ENCODE measurements at regions not wholly inside any gene's neighbourhood (a gene's known extent, or its start where the extent isn't known, plus 50 kb on each side); places are given as distances from the start of the nearest gene placed in this dataset.

- Histone ChIP-seq H3K79me2 (ENCODE audit: insufficient read depth, low read length) (no peaks in the 10 kb centered on the region), H3K4me1 (ENCODE audit: control insufficient read depth in 1 of 2, insufficient read depth in 2 of 2, low read length in 2 of 2) (no peaks in the 10 kb centered on the region), H2AFZ (ENCODE audit: low read depth, low read length, poor library complexity, severe bottlenecking) (no peak overlapping the region), H3K9me3 (ENCODE audit: control insufficient read depth in 1 of 2, insufficient read depth in 1 of 2, low read depth in 1 of 2, low read length in 2 of 2) (no peaks in the 10 kb centered on the region), H3K9ac (ENCODE audit: low read length) (no peak overlapping the region), H3K9me2 (ENCODE audit: insufficient read depth) (no peaks in the 10 kb centered on the region), H3K36me3 (ENCODE audit: control insufficient read depth in 1 of 2, insufficient read depth in 2 of 2, low read length in 2 of 2) (no peaks in the 10 kb centered on the region), H4K20me1 (ENCODE audit: insufficient read depth) (no peaks in the 10 kb centered on the region), H3K27ac (ENCODE audit: low read depth, low read length) (no peak overlapping the region), H3K4me3 (replicated peaks in 1 of 2; ENCODE audit: low read depth in 1 of 2, low read length in 2 of 2) (no peak overlapping the region), H3K4me2 (ENCODE audit: low read length) (no peak overlapping the region), H3K27me3 (ENCODE audit: insufficient read depth, low read length) (no peaks in the 10 kb centered on the region)
- no peak for DNase-seq (ENCODE audit: low read depth, low spot score)
- ChIA-PET CTCF (no interaction called here), POLR2A (no interaction called here), RAD21 (ENCODE audit: low non-redundant PET in 1 of 2, low total read pairs in 2 of 2, uncharacterized antibody in 2 of 2, unreplicated experiment in 2 of 2) (no interaction called here)
- ATAC-seq = no peak
- intact Hi-C loops (cut with micrococcal nuclease) = no loop called here
- TF ChIP-seq POLR2A (IDR thresholded peaks at IDR 0.05; ENCODE audit: borderline replicate concordance, extremely low read depth, insufficient read depth, insufficient read length) (no peak), RAD21 (IDR thresholded peaks at IDR 0.05; ENCODE audit: low read depth) (no peak), ZFX (IDR thresholded peaks at IDR 0.05) (no peak), EGR1 (IDR thresholded peaks at IDR 0.05; ENCODE audit: low read depth) (no peak), POLR2AphosphoS5 (IDR thresholded peaks at IDR 0.05; ENCODE audit: low read depth, low read length) (no peak)
- TF ChIP-seq, protein P1, sequence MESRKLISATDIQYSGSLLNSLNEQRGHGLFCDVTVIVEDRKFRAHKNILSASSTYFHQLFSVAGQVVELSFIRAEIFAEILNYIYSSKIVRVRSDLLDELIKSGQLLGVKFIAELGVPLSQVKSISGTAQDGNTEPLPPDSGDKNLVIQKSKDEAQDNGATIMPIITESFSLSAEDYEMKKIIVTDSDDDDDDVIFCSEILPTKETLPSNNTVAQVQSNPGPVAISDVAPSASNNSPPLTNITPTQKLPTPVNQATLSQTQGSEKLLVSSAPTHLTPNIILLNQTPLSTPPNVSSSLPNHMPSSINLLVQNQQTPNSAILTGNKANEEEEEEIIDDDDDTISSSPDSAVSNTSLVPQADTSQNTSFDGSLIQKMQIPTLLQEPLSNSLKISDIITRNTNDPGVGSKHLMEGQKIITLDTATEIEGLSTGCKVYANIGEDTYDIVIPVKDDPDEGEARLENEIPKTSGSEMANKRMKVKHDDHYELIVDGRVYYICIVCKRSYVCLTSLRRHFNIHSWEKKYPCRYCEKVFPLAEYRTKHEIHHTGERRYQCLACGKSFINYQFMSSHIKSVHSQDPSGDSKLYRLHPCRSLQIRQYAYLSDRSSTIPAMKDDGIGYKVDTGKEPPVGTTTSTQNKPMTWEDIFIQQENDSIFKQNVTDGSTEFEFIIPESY (IDR thresholded peaks at IDR 0.05; ENCODE audit: extremely low read depth, insufficient replicate concordance, low read length) = no peak
- BruUV-seq (replicated peaks) = no TSS peak
Measured at GRCh38 chr5:106205916-106206571, 1464.7 kb downstream of the EFNA5 start.

DNA sequence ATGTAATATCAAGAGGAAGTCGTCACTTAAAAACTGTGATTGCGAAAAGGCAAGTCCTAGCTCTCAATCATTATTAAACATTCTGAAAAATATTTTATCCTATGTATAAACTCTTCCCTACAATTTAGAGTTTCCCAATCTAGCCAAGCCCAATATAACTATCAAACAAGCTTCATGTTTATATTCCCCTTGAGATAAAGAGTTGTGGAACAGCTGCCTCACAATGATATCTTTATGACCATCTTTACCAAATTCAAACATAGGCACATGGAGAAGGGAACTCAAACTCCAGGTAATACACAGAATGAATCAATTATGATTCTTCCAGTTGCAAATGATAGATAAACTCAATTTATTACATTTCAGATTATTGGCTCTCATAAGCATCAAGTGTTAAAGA lies 1468.7 kb downstream of the EFNA5 start:
- TF ChIP-seq EGR1 (IDR thresholded peaks at IDR 0.05; ENCODE audit: low read depth) (no peak), SRF (IDR thresholded peaks at IDR 0.05; ENCODE audit: low read depth) (no peak), ELF1 (IDR thresholded peaks at IDR 0.05; ENCODE audit: borderline replicate concordance, low read depth) (no peak), EZH2phosphoT487 (IDR thresholded peaks at IDR 0.05; ENCODE audit: borderline replicate concordance) (no peak)
- Histone ChIP-seq H3K27me3 (ENCODE audit: insufficient read depth, low read length) (no peaks in the 10 kb centered on the region), H3K27ac (ENCODE audit: low read depth, low read length) (no peak overlapping the region), H3K9me3 (ENCODE audit: control insufficient read depth in 1 of 2, insufficient read depth in 1 of 2, low read depth in 1 of 2, low read length in 2 of 2) (no peaks in the 10 kb centered on the region), H2AFZ (ENCODE audit: low read depth, low read length, poor library complexity, severe bottlenecking) (no peak overlapping the region), H3K79me2 (ENCODE audit: insufficient read depth, low read length) (no peaks in the 10 kb centered on the region), H3K4me1 (ENCODE audit: control insufficient read depth in 1 of 2, insufficient read depth in 2 of 2, low read length in 2 of 2) (no peaks in the 10 kb centered on the region), H3K4me2 (ENCODE audit: low read length) (no peak overlapping the region), H3K9ac (ENCODE audit: low read length) (no peak overlapping the region), H3K4me3 (replicated peaks in 1 of 2; ENCODE audit: low read depth in 1 of 2, low read length in 2 of 2) (no peak overlapping the region), H3K36me3 (ENCODE audit: control insufficient read depth in 1 of 2, insufficient read depth in 2 of 2, low read length in 2 of 2) (no peaks in the 10 kb centered on the region), H4K20me1 (ENCODE audit: insufficient read depth) (no peaks in the 10 kb centered on the region), H3K9me2 (ENCODE audit: insufficient read depth) (no peaks in the 10 kb centered on the region)
- ATAC-seq (no peak), DNase-seq (ENCODE audit: low read depth, low spot score) (no peak)
- intact Hi-C loops (cut with micrococcal nuclease) = no loop called here
- POLR2A ChIA-PET = no interaction called here
- CTCF ChIA-PET = no interaction called here
- RAD21 ChIA-PET (ENCODE audit: low non-redundant PET in 1 of 2, low total read pairs in 2 of 2, uncharacterized antibody in 2 of 2, unreplicated experiment in 2 of 2) = no interaction called here
- no TSS peak for BruUV-seq (replicated peaks)

Data from HCT116 (cell line).